ENCODE measurements at regions not wholly inside any gene's neighbourhood (a gene's known extent, or its start where the extent isn't known, plus 50 kb on each side); places are given as distances from the start of the nearest gene placed in this dataset.
"Not testable (repeated sequence)": the region's sequence is repeated elsewhere in the genome, so short reads cannot be mapped to it uniquely, and the experiment has no call there.

DNA sequence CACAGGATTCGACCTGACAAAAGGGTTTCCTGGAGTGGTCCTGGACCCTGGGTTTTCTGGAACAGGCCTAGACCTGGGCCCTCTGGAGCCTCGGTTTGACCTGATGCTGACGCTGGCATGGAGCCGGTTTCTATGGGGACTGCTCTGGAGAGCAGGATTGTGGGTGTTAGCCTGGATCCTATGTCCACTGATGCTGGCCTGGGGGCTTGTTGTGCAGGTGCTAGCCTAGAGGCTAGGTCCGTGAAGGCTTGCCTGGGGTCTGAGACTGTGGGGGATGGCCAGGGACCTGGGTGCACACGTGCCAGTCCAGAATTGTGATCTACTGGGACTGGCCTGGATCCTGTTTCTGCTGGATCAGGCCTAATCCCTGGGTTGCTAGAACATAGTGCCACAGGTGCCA is 173.1 kb downstream of the TMEM47 start:
- TF ChIP-seq, protein P1, sequence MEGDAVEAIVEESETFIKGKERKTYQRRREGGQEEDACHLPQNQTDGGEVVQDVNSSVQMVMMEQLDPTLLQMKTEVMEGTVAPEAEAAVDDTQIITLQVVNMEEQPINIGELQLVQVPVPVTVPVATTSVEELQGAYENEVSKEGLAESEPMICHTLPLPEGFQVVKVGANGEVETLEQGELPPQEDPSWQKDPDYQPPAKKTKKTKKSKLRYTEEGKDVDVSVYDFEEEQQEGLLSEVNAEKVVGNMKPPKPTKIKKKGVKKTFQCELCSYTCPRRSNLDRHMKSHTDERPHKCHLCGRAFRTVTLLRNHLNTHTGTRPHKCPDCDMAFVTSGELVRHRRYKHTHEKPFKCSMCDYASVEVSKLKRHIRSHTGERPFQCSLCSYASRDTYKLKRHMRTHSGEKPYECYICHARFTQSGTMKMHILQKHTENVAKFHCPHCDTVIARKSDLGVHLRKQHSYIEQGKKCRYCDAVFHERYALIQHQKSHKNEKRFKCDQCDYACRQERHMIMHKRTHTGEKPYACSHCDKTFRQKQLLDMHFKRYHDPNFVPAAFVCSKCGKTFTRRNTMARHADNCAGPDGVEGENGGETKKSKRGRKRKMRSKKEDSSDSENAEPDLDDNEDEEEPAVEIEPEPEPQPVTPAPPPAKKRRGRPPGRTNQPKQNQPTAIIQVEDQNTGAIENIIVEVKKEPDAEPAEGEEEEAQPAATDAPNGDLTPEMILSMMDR (conservative IDR thresholded peaks at IDR 0.05; ENCODE audit: low read depth, low read length), result no peak
- Histone ChIP-seq H3K9ac (no peak overlapping the region), H3K36me3 (ENCODE audit: insufficient read depth) (no peaks in the 10 kb centered on the region), H3K27me3 (ENCODE audit: insufficient read depth, low read depth) (no peaks in the 10 kb centered on the region), H3K79me2 (ENCODE audit: insufficient read depth, low read depth) (no peaks in the 10 kb centered on the region), H2AFZ (ENCODE audit: low read depth) (no peak overlapping the region), H3K4me3 (IDR thresholded peaks at IDR 0.05; ENCODE audit: insufficient read depth, low read depth, low read length) (no peak overlapping the region), H3K4me1 (ENCODE audit: low read depth, poor library complexity, severe bottlenecking) (no peaks in the 10 kb centered on the region), H3K4me2 (no peak overlapping the region), H4K20me1 (ENCODE audit: insufficient read depth) (no peaks in the 10 kb centered on the region), H3K27ac (no peak overlapping the region)

DNA sequence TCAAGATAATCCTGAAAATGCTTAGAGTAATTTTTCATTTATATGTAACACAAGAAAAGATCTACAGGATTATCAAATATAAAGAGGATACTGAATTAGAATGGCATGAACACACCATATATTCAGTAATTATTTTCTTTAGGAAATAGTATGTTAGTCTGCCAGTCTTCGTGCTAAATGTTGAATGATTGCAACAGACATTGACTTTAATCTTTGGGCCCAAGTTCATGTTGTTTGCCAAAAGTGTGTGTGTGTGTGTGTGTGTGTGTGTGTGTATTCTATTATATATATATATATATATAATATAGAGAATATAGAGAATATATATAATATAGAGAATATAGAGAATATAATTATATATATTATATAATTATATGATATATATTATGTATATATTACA is 186.6 kb downstream of the TMEM47 start:
- Histone ChIP-seq H3K27ac (no peak overlapping the region), H3K36me3 (ENCODE audit: insufficient read depth) (no peaks in the 10 kb centered on the region), H3K79me2 (ENCODE audit: insufficient read depth, low read depth) (no peaks in the 10 kb centered on the region), H3K27me3 (ENCODE audit: insufficient read depth, low read depth) (no peaks in the 10 kb centered on the region), H3K9ac (no peak overlapping the region), H3K4me2 (no peak overlapping the region), H3K4me3 (IDR thresholded peaks at IDR 0.05; ENCODE audit: insufficient read depth, low read depth, low read length) (no peak overlapping the region), H3K4me1 (ENCODE audit: low read depth, poor library complexity, severe bottlenecking) (no peaks in the 10 kb centered on the region), H4K20me1 (ENCODE audit: insufficient read depth) (no peaks in the 10 kb centered on the region), H2AFZ (ENCODE audit: low read depth) (no peak overlapping the region)
- TF ChIP-seq, protein P1 (conservative IDR thresholded peaks at IDR 0.05; ENCODE audit: low read depth, low read length), result no peak

DNA sequence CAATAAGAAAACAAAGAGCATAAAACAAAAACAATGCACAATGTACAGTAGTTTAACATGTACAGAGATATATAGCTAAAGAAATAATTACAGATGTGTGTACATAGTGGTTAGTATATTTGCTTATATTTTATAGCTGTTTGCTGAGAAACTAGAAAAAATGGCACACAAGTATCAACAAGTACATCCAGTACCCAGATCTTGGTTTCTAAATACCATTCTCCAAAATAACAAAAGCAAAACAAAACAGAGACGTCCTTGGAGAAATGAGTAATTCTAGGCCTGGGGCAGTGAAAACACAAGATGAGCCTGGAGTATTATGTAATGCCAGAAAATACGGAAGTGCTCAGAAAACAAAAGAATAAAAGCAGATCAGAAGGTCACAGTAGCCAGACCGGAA is 189.6 kb downstream of the TMEM47 start:
- Histone ChIP-seq H4K20me1 (ENCODE audit: insufficient read depth) (no peaks in the 10 kb centered on the region), H3K4me3 (IDR thresholded peaks at IDR 0.05; ENCODE audit: insufficient read depth, low read depth, low read length) (no peak overlapping the region), H3K36me3 (ENCODE audit: insufficient read depth) (no peaks in the 10 kb centered on the region), H3K79me2 (ENCODE audit: insufficient read depth, low read depth) (no peaks in the 10 kb centered on the region), H3K4me2 (no peak overlapping the region), H2AFZ (ENCODE audit: low read depth) (no peak overlapping the region), H3K4me1 (ENCODE audit: low read depth, poor library complexity, severe bottlenecking) (no peaks in the 10 kb centered on the region), H3K27me3 (ENCODE audit: insufficient read depth, low read depth) (no peaks in the 10 kb centered on the region), H3K9ac (no peak overlapping the region), H3K27ac (no peak overlapping the region)
- TF ChIP-seq, protein P1 (conservative IDR thresholded peaks at IDR 0.05; ENCODE audit: low read depth, low read length), result no peak

DNA sequence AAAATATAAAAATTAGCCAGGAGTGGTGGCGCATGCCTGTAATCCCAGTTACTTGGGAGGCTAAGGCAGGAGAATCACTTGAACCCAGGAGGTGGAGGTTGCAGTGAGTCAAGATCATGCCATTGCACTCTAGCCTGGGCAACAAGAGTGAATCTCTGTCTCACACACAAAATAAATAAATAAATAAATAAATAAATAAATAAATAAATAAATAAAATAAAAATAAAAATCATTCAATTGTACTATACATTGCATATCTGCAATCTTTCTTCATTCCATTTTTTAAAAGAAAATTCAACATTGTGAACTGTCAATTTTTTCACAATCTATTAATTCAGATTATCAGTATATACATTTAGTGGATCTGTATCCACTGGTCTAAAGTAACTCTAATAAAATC is 193.9 kb downstream of the TMEM47 start:
- H4K20me1 ChIP-seq (ENCODE audit: insufficient read depth); H3K9ac ChIP-seq; H3K4me3 ChIP-seq (IDR thresholded peaks at IDR 0.05; ENCODE audit: insufficient read depth, low read depth, low read length); H3K27ac ChIP-seq; H2AFZ ChIP-seq (ENCODE audit: low read depth); H3K4me2 ChIP-seq; H3K79me2 ChIP-seq (ENCODE audit: insufficient read depth, low read depth); H3K36me3 ChIP-seq (ENCODE audit: insufficient read depth); H3K4me1 ChIP-seq (ENCODE audit: low read depth, poor library complexity, severe bottlenecking); H3K27me3 ChIP-seq (ENCODE audit: insufficient read depth, low read depth): not testable (repeated sequence)

DNA sequence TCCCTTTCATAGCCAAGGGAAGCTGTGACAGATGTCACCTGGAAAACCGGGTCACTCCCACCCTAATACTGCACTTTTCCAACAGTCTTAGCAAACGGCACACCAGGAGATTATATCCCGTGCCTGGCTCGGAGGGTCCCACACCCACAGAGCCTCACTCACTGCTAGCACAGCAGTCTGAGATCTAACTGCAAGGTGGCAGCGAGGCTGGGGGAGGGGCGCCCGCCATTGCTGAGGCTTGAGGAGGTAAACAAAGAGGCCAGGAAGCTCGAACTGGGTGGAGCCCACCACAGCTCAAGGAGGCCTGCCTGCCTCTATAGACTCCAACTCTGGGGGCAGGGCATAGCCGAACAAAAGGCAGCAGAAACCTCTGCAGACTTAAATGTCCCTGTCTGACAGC is 199.2 kb downstream of the TMEM47 start:
- not testable (repeated sequence) for H3K4me3 ChIP-seq (IDR thresholded peaks at IDR 0.05; ENCODE audit: insufficient read depth, low read depth, low read length); H4K20me1 ChIP-seq (ENCODE audit: insufficient read depth); H3K36me3 ChIP-seq (ENCODE audit: insufficient read depth); H3K27ac ChIP-seq; H3K27me3 ChIP-seq (ENCODE audit: insufficient read depth, low read depth); H3K9ac ChIP-seq; H2AFZ ChIP-seq (ENCODE audit: low read depth); H3K79me2 ChIP-seq (ENCODE audit: insufficient read depth, low read depth); H3K4me2 ChIP-seq; H3K4me1 ChIP-seq (ENCODE audit: low read depth, poor library complexity, severe bottlenecking)
